Stimulated activated CD4-positive, alpha-beta T cell treated with anti-CD3 and anti-CD28 coated beads, Interleukin-12 subunit alpha, Interleukin-12 subunit beta, amount 100 ng/mL, for 48 hours (primary cell): ENCODE measurements at regions not wholly inside any gene's neighbourhood (a gene's known extent, or its start where the extent isn't known, plus 50 kb on each side); places are given as distances from the start of the nearest gene placed in this dataset.

Source experiments
- DNase-seq, 3 donors: peaks; one replicate each; pipeline ENCODE4 v3.0.0-alpha.2; 2020; ENCODE audit warnings: low read depth in 2 of 3, low spot score in 1 of 3

- no peak for DNase-seq
These were observed 166.4 kb upstream of the RASA1 start for GRCh38 chr5:87101321-87101720.

GRCh38 chr5:87102841-87103240 is 164.8 kb upstream of the RASA1 start:
- no peak for DNase-seq

DNA sequence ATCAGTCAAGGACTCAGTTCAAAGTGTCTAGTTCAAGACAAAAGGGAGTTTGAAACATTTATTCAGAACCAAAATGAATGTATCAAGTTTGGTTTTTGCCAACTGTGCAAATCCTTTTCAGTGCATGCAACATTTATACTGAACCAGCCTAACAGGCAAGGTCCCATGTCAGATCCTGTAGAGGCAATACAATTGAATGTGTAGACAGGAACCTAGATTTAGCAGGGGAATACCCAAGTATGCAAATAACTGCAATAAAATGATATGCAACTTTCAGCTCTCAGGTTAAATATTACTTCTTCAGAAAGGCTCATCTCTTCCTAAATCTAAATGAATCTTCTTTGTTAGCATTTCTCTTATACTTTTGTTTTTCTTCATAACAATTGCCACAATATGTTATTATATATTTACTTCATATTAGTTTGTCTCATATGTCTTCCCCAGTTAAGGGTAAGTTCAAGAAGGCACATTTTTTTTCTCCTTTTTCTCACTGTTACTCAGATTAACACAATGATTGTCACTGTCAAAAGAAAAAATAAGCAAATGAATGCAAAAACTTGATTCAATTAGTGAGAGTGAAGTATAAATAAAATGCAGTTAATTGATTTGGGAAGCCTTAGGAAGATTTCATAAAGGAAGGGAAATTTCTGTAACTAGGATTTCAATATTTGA is 163.9 kb upstream of the RASA1 start:
- DNase-seq = no peak

DNA sequence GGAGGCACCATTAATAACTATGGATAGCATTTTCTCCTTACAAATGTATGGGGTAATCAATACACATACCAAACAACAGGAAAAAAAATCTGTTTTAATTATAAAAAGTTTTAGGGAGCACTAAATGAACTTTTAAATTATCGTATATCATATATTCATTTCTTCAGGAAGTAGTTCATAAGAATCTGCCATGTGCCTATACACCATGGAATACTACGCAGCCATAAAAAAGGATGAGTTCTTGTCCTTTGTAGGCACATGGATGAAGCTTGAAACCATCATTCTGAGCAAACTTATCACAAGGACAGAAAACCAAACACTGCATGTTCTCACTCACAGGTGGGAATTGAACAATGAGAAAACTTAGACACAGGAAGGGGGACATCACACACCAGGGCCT is 162.1 kb upstream of the RASA1 start:
- no peak for DNase-seq

DNA sequence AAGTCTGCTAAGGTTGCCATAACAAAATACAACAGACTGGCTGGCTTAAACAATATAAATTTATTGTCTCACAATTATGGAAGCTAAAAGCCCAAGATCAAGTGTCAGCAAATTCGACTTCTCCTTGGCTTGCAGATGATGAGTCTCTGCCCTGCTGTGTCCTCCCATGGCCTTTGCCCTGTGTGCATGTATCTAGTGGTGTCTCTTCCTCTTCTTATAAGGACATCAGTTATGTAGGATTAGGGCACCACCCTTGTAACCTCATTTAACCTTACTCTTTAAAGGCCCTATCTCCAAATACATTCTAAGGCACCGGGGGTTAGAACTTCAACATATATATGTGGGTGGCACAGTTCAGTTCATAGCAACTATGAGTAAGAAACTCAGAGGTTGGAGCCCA is 157.9 kb upstream of the RASA1 start:
- no peak for DNase-seq

GRCh38 chr5:87110721-87111120 is 157.0 kb upstream of the RASA1 start:
- DNase-seq = no peak

- no peak for DNase-seq
These were observed 153.8 kb upstream of the RASA1 start for GRCh38 chr5:87113861-87114260.

DNA sequence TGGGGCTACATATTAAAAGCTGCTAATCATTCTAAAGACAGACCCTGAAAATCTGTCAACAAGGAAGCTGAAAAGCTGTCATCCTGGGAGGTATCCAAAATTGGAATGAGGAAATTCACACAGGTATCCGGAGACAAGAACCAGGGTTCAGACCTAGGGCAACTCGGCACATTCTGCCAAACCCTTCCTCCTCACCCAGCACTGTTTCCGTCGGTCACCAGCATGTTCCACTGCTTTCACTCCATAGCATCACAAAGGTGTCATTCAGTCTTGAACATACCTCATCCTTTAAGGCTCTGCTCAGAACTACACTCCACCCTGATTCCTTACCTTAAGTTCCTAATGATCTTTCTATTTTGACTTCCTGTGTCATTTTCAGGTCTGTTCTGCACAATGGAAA is 153.1 kb upstream of the RASA1 start:
- DNase-seq = no peak

DNA sequence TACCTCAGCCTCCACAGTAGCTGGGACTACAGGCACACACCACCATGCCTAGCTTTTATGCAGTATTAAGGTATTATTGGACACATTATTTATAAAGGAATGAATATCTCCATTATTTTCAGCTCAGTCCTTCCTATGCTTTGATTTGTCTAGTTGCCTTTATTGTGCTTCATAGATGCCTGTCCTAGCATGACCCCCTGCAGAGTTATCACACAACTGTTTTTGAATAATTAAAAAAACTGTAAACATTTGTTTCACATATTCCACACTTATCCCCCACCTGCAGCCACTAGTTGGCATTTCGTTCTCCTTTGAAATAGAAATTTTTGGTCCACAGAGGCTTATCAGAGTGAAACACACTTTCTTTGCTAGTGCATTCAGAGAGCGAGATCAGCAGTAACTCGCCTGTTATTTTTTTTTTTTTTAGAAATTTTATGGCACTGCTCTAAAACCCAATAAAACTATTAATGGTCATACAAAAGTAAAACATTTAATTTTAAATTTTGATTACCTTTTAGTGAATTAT is 151.8 kb upstream of the RASA1 start:
- no peak for DNase-seq

GRCh38 chr5:87116825-87117512 is 150.7 kb upstream of the RASA1 start:
- DNase-seq = no peak

DNA sequence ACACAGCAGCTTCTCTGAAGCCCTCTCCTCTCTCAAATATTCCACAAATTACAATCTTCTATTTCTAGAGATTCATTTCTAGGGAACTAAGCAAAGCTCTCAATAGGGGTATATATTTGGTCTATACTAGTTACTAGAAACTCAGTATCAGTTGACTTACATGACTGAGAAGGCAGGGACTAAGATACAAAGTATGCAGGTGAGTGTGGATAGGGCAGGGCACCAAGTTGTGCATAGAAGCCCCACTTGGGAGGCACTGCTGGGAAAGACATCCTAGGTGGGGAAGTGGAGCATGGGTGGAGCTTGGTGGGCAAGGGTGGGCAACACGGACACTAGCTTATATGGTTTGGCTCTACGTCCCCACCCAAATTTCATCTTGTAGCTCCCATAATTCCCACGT is 148.1 kb upstream of the RASA1 start:
- no peak for DNase-seq

DNA sequence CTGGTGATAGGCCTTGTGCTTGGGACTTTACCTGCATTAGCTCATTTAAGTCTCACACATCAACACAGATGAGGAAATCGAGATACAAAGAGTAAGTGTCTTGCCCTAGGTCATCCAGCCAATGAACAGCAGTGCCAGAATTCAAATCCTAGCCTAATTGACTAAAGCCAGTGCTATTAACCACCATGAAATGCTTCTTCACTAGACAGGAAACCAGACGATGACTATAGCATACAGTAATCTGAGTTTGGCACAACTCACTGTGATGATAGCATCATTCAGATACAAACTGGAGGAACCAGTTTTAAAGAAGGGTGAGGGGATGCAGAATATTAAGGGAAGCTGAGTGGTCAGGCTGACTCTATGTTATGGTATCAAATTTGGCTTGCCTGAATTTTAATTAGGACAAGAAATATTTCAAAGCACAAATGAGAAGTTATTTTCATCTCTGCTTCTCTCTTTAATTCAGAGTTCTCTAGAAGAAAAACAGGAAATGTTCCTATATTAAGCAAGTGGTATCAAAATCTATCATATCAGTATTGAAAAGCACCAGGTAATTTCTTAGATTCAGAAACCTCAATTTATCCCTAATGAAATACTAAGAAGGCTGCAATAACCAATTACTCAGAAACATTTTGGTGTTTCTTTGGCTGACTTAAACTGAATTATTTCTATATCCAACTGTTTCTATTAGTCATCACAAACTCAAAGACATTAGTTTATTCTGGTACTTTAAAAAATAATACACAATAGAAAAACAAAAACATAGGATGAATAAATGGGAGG is 147.0 kb upstream of the RASA1 start:
- DNase-seq = peak in 1 of 3 donors; percentile 20

DNA sequence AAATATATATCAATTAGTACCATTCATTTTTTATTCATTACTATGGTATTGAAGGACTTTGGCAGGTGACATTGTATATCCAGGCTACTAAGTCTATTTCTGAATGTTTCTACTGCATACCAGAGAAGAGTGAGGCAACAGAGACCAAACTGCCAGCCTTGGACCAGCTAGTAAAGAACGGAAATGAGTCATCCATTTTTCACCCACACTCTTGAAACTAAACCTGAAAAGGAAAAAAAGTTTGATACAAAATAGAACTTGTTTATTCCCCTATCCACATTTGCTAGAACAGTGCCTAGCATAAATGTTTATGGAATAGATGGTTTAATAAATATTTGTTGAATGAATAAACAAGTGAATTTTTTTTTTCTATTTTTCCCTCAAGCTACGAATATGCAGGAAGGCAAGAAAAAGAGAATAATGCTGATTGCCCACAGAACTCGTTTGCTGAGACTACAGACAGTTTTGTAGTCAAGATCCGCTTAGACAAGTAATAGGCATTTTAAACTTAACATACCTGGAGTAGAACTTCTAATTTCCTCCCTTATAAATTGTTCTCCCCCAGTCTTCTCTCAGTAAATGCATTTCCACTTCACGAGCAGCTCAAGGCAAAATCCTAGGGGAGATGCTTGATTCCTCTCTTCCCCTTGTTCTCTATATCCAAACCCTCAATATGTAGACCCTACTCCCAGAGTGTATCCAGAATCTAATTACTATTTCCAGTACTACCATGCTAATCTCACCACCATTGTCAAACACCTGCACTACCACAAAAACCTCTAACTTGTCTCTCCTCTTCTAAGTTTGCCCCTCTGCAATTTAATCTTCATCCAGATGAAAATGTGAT is 146.2 kb upstream of the RASA1 start:
- peak in 2 of 3 donors; percentile 19 to 37 for DNase-seq

DNA sequence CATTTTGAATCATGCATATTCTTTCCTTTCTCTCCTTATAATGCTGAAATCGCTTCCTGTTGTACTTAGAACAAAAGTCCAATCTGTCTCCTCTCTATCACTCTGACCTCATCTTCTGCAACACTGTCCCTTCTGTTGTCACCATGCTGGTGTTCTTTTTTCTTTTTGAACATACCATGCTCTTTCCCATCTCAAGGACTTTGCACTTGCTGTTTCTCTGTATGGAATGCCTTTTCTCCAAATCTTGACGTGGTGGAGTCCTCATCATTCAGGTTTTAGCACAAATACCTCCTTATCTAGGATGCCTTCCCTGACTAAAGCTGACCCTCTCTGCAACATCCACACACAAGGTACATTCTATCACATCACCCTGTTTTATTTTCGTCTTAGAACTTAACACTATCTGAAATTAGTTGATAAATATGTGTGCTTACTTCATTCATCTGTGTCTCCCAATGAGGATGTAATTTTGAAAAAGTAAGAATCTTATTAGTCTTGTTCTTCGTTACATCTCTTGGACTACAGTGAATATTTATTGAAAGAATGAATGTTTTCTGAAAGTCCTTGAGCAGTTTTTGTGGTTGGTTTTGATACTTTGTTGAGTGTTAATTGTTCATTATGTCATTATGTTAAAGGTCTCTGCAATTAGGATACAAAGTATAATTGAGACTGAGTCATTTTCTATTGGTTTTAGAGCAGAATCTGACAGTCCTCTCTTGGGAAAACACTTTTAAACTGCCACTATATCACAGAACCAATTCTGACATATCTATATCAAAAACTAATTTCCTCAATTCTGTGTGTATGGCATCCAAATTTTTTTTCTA is 145.3 kb upstream of the RASA1 start:
- DNase-seq = no peak

GRCh38 chr5:87125766-87126165 is 141.9 kb upstream of the RASA1 start:
- DNase-seq = no peak

DNA sequence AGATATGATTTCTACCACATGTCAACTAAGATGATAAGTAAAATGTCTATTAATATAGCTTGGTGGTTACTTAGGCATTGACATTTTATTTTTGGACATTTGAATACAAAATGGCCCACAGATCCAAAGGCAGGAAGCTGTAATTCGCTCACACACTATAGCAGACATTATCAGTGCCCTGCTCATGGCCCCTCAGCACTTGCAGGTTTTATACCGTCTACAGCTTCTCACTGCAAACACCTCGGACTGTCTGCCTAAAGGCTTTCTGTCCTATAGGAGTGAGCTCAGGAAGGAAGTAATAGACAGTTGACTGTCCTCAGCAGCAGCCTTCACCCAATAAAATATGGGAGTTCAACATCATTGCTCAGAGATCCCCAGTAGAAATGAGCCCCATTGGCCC is 140.8 kb upstream of the RASA1 start:
- DNase-seq = no peak

GRCh38 chr5:87127426-87127825 is 140.3 kb upstream of the RASA1 start:
- no peak for DNase-seq

DNA sequence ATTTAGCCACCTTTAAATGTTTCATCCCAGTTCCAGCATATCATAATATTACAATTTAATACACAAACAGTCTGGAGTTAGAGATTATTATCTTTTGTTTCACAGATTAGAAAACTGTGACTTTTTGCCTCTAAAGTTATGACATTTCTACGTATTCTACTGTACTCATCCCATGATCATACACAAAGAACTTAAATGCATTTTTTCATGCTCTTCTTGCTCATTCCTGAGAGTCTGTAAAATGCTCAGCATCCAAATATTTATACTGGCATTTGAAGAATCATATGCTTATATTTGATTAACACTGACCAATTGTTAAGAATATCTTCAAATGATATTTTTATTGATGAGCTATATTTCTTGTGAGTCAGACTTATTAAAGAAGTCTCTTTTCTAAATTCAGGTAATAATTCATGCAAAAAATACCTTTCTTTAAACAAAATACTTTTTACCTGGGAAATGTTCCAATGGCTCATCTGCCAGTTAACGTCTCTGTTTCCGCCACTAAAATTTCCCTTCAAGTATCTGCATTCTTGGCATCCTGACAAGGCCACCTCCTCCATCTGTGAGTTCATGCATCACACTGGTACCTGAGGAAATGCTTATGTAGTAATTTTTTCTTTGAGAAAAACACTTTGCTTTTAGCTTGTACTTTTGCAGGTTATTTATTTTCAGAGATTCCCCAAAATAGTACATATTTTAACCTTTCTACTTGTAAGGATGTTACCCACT is 139.6 kb upstream of the RASA1 start:
- no peak for DNase-seq

GRCh38 chr5:87129046-87129445 is 138.6 kb upstream of the RASA1 start:
- DNase-seq = no peak

- DNase-seq = no peak
These were observed 135.0 kb upstream of the RASA1 start for GRCh38 chr5:87132696-87133095.
